GM19239 (cell line): ENCODE measurements at regions not wholly inside any gene's neighbourhood (a gene's known extent, or its start where the extent isn't known, plus 50 kb on each side); places are given as distances from the start of the nearest gene placed in this dataset.

Experiments used
- DNase-seq: peaks from one replicate; pipeline ENCODE4 v3.0.0; 2011; ENCODE audit warnings: low spot score; ENCODE audit not compliant: insufficient read length
- FAIRE-seq: peaks from 2 replicates; lab custom pipeline; 2011; peaks lifted over from hg19 to GRCh38; lab: Jason Lieb, UNC

DNA sequence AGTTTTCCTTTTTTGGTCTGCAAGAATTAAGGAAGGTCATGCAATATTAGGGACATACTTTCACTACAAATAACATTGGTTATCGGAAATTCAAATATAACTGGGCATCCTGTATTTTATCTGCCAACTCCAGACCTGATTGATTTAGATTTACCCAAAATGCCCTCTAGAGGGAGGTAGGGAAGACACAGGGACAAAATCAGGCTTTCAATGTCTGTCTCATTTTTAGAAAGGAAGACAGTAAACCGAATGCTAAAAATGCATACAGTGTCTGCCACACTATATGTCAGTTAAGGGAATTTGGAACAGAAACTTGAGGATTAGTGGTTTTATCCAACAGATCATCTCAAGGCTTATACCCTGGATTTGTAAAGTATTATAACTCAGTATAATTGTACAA lies 161.7 kb upstream of the SOX9 start:
- FAIRE-seq = no peak
- no peak for DNase-seq

DNA sequence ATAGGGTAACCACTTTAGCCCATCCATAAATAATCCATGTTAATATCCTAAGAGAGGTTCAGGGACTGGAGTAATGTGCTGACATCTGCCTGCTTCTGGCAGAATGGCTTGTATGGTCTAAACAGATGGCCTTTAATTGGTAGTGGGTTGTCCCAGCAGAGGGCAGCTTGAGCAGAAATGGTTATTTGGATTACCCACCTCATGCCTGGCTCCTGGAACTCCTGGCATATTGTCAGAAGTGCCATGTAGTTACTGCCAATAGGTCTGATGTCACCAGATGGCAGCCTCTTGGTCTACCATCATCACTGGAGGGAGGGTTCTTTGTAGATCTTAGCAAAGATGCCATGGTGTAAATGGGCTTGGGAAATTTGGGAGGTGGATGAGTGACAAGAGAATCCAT lies 157.5 kb upstream of the SOX9 start:
- DNase-seq (no peak), FAIRE-seq (no peak)

DNA sequence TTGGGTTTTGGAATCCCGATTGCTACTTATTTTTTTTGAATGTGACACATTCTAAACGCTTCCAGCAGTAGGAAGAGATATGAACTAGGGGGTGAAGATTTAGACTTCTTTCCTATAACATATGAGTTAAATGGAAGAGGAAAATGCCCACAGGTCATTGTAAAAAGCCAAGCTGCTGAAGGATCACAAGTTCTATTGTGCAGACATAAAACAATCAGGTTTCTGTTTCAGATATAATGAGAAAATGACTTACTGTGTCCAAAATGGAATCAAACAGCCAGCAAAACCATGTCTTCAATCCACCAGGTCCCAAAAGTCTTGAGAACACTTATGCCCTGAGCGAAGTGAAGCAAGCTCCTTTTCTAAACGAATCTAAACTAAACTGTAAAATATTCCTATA lies 157.0 kb upstream of the SOX9 start:
- DNase-seq = no peak
- FAIRE-seq = no peak

DNA sequence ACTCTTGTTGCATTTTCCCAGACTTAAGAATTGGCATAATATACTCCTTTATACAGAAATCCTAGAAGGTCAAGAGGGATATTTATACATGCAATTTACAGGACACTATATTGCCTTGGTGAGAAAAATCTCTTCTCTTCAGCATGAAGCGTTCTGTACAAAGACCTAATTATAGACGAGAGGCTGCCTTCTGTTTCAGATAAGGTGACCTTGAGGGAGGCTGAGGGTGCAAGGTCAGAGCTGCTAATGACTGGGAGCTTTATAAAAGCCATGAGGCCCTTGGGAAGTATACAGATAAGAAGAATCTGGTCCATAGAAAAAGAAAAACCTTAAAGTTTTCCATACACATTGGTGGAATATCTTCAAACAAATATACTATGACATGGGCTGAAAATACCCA lies 156.3 kb upstream of the SOX9 start:
- DNase-seq (no peak), FAIRE-seq (no peak)

DNA sequence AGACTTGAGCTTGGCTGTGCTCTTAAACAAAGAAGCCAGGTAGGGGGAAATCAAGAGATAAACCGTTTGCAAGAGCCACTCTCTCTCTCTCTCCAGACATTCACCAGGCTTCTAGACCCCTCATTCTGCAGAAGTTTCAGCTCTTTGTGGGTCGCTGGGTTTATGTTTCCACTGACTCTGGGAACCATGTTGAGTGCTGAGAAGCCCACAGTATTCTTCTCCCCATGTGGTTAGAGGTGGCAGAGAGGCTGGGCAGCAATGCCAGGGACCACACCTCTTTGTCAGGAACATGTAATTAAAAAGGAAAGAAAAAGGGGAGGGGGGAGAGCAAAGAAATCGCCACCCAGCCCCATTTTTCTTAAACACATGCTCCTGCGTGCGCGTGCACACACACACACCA lies 154.8 kb upstream of the SOX9 start:
- DNase-seq = no peak
- FAIRE-seq = no peak

DNA sequence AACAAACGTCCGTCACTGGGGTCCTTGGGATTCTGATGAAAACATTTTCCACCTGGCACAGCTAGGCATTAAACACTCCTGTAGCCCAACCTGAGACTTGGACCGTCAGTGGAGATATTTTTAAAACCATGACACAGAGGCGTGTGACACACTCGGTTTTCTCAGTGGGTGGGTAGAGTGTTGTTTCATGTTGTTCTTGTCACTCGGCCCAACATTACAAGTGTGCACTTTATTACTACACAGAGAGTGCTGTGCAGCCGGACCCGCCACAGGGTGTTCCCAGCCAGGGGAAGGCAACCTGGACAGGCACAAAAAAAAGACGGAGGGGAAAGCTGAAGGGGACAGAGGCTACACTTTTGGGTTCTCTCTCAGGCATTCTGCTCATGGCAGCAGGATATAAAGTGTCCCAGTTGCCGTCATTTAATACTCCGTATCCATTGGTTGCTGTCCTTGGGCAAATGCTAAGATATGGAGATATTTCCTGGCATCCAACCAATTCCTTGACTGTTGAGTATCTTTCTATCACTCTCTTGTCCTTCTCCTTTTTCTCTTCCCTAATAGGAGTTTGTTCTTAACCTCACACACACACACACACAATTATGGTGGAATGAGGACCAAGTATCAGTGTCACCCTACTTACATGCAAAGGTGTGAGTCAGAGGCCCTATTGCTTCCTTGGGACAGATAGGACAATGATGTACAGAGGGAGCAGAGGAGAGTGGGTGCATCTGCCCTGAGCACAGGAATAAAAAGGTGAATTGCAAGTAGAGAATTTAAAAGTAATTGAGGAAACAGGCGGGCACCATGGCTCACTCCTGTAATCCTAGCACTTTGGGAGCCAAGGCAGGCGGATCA lies 154.1 kb upstream of the SOX9 start:
- DNase-seq = no peak
- FAIRE-seq = no peak

DNA sequence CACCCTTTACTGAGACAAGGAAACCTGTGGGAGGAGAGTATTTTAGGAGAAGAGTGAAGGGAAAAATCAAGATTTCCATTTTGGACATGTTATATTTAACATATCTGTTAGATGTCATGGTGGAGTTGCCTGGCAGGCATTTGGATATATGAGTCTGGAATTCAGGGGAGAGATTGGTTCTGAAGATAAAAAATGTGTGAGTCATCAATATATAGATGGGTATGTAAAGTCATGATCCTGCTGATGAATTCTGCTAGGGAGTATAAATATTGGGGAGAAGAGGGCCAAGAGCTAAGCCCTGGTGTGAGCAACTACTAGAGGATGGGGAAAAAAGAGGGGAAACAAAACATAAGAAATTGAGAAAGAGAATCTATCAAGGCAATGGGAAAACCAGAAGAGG lies 151.3 kb upstream of the SOX9 start:
- DNase-seq (no peak), FAIRE-seq (no peak)

DNA sequence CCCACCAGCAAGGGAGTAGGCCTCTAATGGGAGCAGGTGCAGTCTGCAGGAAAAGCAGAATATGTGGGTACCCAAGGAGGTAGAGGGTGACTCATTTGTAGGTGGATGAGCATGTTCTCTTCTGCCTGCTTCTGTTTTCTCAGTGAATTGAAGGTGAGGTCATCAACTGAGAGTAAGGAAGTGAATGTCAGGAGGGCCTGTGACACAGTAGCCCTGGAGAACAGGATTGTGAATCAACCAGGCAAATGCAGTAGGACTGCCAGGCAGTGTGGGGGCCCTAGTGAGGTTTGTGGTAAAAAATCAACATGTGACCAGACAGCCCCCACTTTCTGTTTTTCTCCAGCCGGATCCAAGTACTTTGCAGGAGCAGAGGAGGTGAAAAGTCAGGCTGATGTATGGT lies 150.5 kb upstream of the SOX9 start:
- no peak for DNase-seq

DNA sequence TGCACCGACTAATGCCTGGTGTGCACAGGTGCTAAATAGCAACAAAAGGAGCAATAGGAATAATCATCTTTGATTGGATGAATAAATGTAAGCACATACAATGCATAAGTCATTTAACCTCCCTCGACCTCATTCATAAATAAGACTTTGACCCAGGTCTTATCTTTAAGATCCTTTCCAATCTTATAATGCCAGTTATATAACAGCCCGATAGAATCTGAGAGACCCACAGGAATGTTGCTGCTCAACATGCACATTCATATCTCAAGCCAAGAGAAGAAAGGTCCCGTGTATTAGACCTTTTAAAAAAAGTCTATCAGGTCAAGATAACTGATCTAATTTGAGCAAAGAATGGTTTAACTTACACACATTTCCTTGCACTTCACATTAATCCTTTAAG lies 146.8 kb upstream of the SOX9 start:
- no peak for DNase-seq
- no peak for FAIRE-seq

More for the DNA sequence above, 150.5 kb upstream of the SOX9 start:
- FAIRE-seq = no peak

DNA sequence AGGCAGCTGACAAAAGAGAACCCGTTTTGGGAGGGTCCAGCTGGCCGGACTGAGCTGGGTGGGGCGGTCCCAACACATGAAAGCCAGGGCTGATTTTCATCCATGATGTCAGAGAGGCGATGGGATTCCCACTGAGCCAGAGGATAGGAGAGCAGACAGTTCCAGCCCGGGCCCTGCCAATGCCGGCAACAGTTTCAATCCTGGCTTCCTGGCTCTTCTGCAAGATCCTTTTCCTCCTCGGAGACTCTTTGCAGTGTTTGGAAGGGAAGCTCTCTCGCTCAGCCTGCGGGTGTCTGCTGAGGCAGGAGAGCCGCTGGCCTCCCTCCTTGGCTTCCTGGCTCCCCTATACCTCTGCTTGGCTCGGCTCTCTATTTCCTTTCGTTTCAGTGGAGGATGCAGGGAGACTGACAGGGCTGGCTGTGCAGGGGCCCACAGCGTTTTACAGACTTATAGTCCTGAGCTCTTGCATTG lies 145.5 kb upstream of the SOX9 start:
- no peak for FAIRE-seq
- DNase-seq = no peak

DNA sequence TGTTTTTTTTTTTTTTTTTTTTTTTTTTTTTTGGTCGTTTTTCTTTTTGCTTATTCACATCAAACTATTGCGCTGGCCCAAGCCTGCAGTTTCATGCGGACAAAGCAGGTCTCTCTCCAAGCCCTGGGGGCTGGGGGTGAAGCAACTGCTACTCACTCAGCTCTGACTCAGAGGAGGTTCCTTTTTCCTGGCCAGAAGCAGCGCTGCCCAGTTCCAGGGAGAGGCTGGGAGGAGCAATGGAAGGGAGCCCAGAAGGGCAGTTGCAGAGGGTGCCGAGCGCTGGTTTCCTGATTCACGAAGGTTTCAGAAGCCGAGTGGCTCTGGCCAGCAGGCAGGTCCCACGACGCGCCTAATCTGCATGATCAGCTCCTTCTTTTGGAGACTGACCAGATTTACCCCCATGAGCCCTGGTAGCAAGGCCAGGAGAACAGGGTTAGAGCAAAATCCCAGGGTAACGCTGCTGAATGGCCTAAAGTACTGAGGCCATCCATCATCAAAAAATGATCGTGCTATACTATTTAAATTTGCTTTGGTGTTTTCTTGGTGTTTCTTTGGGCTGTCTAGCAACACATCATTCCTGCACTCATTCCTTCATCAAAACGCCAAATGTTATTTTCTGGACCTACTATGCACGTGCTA lies 144.7 kb upstream of the SOX9 start:
- FAIRE-seq (no peak), DNase-seq (no peak)

DNA sequence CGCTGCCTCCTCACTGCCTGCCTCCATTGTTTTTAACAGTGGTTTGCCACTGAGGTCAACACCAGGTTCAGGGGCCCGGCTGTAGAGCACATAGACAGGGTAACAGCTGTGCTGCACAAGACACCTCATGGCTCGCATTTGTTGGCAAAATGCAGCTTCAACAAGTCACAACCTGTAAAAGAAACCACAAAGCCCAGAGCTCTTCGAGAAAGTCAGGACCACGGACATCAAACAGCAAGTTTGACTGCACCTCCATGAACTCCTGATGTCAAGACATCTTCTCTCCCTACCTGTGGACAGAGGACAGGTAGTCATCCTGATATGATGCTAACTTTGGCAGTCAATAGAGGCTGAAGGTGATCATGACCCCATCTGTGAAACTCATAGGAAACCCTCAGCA lies 142.4 kb upstream of the SOX9 start:
- DNase-seq (no peak), FAIRE-seq (no peak)

DNA sequence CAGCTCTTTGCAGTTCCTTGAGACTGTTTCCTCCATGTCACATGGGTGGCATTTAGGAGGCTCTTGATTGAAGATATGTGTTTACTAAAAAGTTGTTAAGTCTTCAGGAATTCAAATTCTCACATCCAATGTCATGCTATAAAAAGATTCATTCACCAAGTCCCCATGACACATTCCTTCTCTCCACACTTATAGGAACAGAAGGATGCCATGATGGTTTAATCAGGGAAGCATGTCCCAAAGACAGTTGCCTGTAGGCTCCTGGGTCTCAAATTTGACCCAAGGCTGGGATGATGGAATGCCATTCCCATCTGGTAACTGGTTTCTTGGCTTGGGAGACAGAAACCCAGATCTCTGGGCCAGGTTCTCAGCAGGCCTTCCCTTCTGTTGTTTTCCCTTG lies 140.6 kb upstream of the SOX9 start:
- FAIRE-seq = no peak
- DNase-seq = no peak

DNA sequence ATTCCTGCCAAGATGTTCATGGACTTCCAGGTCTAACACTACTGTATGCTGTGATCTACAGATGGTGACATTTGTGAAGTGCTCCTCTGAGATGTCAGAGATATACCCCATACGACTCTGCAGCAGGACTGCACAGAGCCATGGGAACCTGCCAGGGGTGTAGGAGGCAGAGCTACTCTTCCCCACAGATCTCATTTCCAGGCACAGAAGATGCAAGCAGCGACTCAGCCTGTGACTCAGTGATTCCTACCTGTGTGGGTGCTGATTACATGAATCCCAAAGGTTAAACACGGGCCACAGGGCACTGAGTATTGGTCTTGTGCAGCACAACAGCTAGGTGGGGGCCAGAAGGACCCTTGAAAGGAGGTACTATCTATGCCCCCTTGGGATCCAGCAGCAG lies 137.0 kb upstream of the SOX9 start:
- DNase-seq (no peak), FAIRE-seq (no peak)

DNA sequence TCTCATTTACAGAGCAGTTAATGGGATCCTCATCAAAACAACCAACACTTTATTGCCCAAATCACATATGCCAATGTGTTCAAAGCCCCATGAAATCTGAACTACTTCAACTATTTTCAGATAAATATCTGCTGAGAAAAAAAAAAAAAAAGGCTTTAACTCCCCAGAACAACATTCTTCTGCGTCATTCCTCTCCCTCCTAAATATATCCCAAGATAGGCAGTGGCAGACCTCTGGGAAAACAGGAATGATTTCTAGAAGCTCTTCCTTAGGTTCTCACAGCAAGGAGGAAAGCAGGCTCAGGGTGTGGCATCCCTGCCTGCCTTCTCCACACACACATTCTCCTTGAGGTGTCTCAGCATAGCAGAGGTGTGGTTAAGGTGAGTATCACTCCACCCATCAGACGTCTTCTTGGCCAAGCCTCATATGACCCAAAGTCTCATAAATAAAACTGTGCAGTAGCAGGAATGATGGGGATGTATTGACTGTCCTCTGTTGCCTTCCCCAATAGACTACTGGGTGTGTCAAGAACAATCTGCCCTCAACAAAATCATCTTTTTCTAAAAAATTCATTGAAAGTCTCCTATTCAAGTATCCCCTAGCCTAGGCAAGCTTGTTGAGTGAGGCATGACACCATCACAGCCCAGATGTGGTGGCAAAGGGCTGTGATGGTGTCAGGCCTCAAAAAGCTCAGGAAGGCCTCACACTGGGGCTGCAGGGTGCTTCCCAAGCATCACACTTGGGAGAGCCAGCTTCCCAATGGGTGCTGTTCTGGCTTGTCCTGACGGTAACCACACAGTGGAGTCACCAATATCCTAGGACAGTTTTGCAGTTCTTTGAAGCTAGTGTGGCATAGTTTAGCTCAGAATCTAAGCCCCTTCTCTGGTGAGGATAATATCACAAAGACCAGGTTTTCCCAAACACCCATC lies 135.4 kb upstream of the SOX9 start:
- FAIRE-seq (no peak), DNase-seq (no peak)

DNA sequence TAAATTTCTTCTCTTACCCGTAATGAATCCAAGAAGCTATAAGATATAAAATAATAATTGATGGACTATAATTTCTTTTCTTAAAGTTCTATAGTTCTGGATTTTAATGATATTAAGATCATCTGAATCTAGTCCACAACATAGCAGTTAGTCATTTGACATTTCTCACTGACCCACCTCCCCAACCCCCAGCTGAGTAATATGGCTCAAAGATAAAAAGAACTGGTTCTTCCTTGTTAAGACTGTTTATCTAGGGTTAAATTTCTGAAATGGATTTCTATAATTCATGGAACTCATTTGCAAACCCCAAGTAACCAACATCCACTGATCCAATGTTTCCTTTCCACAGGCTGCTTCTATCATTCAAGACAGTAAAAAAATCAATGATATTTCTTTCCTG lies 133.9 kb upstream of the SOX9 start:
- FAIRE-seq (no peak), DNase-seq (no peak)

DNA sequence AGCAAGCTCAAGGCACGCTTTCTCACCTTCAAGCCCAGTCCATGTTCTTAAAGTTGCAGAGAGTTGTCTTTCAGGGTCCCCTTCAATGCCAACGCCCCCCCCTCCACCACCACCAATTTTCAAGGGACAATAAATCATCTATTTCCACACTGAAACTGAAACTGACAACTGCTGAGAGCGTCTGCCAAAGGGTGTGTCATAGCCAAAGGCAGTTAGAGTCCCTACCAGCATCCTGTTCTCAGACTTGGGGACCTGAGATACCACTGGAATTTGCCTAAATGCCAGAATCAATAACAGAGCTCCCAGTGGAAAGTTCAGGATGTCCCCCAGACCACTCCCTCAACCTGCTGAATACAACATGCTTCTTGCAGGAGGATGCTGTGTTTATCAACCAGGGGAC lies 133.2 kb upstream of the SOX9 start:
- FAIRE-seq = no peak
- no peak for DNase-seq

DNA sequence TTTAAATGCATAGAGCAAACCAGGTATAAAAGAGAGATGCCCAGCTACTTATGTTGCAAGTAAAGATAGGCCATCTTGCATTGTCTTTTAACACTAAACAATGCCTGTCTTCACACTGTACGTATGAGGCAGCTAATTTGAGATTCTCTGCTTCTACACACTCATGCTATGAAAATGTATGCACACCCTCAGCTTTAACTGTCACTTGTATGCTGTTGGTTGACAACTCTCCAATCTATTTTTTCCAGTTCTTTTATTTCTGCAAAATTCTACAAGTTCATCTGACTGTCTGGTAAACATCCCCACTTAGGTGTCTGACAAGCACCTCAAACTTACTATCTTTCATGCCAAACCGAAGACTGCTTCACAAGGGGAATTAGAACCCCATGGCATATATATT lies 131.7 kb upstream of the SOX9 start:
- DNase-seq (no peak), FAIRE-seq (no peak)

DNA sequence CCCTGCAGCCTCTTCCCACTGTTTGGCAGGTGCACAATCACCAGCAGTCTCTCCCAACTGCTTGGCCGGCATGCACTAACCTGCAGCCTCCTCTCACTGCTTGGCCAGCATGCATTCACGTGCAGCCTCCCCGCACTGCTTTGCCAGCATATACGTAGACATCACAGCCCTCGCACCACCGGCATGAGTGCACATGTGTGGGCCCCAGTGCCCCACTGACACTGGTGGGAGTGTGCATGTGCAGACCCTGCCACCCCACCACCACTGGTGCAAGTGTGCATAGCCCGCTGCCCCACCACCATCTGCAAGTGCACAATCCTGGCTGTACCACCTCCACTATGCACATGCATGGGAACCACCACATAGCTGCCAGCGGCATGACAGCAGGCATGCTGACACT lies 127.5 kb upstream of the SOX9 start:
- no peak for FAIRE-seq
- no peak for DNase-seq

DNA sequence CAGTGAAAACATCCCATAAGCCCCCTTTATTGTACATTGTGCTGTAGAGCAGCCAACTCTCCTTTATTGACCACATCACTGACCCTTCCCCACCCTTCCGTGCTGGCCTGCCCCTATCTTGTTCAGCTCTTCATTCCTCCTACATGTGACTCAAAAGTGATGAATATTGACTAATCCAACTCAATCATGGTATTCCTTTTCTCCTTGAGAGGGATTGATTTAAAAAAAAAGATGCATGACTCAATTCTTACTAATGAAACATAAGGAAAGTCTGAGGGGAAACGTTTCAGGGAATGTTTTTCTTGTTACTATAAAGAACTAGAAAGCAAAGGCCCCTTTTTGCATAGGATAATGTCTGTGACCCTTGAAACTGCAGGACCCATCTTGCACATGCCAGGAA lies 125.2 kb upstream of the SOX9 start:
- FAIRE-seq = no peak

DNA sequence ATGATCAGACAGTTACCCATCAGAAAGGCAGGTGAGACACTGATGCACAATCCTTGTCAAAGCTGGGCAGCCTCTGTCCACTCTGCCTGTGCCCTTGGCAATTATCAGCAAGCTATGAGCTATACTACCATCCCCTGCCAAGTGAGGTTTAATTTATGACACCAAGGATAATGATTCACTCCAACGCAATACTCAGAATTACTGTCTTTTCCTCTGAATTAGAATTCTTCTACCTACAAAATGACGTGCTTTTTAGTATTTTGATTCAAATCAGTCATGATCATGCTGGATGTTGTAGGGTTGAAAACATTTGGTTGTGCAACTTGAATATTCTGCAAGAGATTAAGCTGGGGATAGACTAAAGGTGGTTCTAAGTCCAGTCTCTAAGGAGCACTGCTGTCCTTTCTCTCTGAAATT lies 116.8 kb upstream of the SOX9 start:
- FAIRE-seq (no peak), DNase-seq (no peak)

More for the DNA sequence above, 125.2 kb upstream of the SOX9 start:
- DNase-seq = no peak
